Memory B cell (primary cell): ENCODE measurements at regions not wholly inside any gene's neighbourhood (a gene's known extent, or its start where the extent isn't known, plus 50 kb on each side); places are given as distances from the start of the nearest gene placed in this dataset.

Source experiments
- ATAC-seq: fragments of 150-1000 bp; cut with Tn5 transposase; 2 replicates; pipeline ENCODE4 v1.10.0; 2021; ENCODE audit warnings: low read depth, mild to moderate bottlenecking, moderate library complexity
- DNase-seq, 2 donors: peaks; one replicate each; pipeline ENCODE4 v3.0.0; 2022; ENCODE audit warnings: low spot score in 2 of 2
- H3K27ac Mint-ChIP-seq: one replicate; pipeline ENCODE4 v1.8.0; 2022; ENCODE audit warnings: mild to moderate bottlenecking, moderate library complexity, mixed read lengths
- H3K27me3 Mint-ChIP-seq: one replicate; pipeline ENCODE4 v1.8.0; 2022; ENCODE audit warnings: mixed read lengths
- H3K36me3 Mint-ChIP-seq: one replicate; pipeline ENCODE4 v1.8.0; 2022; ENCODE audit warnings: mild to moderate bottlenecking, mixed read lengths
- H3K4me1 Mint-ChIP-seq: one replicate; pipeline ENCODE4 v1.8.0; 2022; ENCODE audit warnings: mixed read lengths
- H3K4me3 Mint-ChIP-seq: one replicate; pipeline ENCODE4 v1.8.0; 2022; ENCODE audit warnings: mild to moderate bottlenecking, moderate library complexity, mixed read lengths
- H3K9me3 Mint-ChIP-seq: one replicate; pipeline ENCODE4 v1.8.0; 2022; ENCODE audit warnings: mixed read lengths

- Mint-ChIP-seq H3K27ac (no peak overlapping the region), H3K36me3 (no peaks in the 10 kb centered on the region), H3K27me3 (no peaks in the 10 kb centered on the region), H3K9me3 (peaks cover 2% of the 10 kb centered on the region), H3K4me3 (no peak overlapping the region), H3K4me1 (no peaks in the 10 kb centered on the region)
- DNase-seq (no peak), ATAC-seq (no peak)
Measured at GRCh38 chr11:97990162-97990920, 1030.4 kb upstream of the CNTN5 start.

- Mint-ChIP-seq H3K4me1 (no peaks in the 10 kb centered on the region), H3K9me3 (peaks cover 4% of the 10 kb centered on the region), H3K27ac (no peak overlapping the region), H3K4me3 (no peak overlapping the region), H3K36me3 (no peaks in the 10 kb centered on the region), H3K27me3 (no peaks in the 10 kb centered on the region)
- DNase-seq (no peak), ATAC-seq (no peak)
Measured at GRCh38 chr11:97993562-97993961, 1027.2 kb upstream of the CNTN5 start.

- H3K27me3 Mint-ChIP-seq = no peaks in the 10 kb centered on the region
- H3K4me1 Mint-ChIP-seq = no peaks in the 10 kb centered on the region
- no peaks in the 10 kb centered on the region for H3K36me3 Mint-ChIP-seq
- no peak overlapping the region for H3K27ac Mint-ChIP-seq
- no peak overlapping the region for H3K4me3 Mint-ChIP-seq
- H3K9me3 Mint-ChIP-seq = peaks cover 3% of the 10 kb centered on the region
- ATAC-seq (no peak), DNase-seq (no peak)
Measured at GRCh38 chr11:97995874-97996273, 1024.9 kb upstream of the CNTN5 start.

- DNase-seq (no peak), ATAC-seq (no peak)
- H3K27ac Mint-ChIP-seq = no peak overlapping the region
- no peaks in the 10 kb centered on the region for H3K4me1 Mint-ChIP-seq
- H3K36me3 Mint-ChIP-seq = no peaks in the 10 kb centered on the region
- H3K4me3 Mint-ChIP-seq = no peak overlapping the region
- peaks cover 4% of the 10 kb centered on the region for H3K9me3 Mint-ChIP-seq
- H3K27me3 Mint-ChIP-seq = no peaks in the 10 kb centered on the region
Measured at GRCh38 chr11:97996762-97997161, 1024.0 kb upstream of the CNTN5 start.

GRCh38 chr11:98003606-98004371 lies 1017.0 kb upstream of the CNTN5 start:
- no peaks in the 10 kb centered on the region for H3K36me3 Mint-ChIP-seq
- no peak for ATAC-seq
- H3K9me3 Mint-ChIP-seq = peaks cover 7% of the 10 kb centered on the region
- no peaks in the 10 kb centered on the region for H3K27me3 Mint-ChIP-seq
- DNase-seq = no peak
- H3K27ac Mint-ChIP-seq = no peak overlapping the region
- H3K4me3 Mint-ChIP-seq = no peak overlapping the region
- no peaks in the 10 kb centered on the region for H3K4me1 Mint-ChIP-seq

GRCh38 chr11:98007072-98007471 lies 1013.7 kb upstream of the CNTN5 start:
- Mint-ChIP-seq H3K27me3 (no peaks in the 10 kb centered on the region), H3K27ac (no peak overlapping the region), H3K9me3 (peaks cover 8% of the 10 kb centered on the region), H3K4me1 (no peaks in the 10 kb centered on the region), H3K36me3 (no peaks in the 10 kb centered on the region), H3K4me3 (no peak overlapping the region)
- ATAC-seq (no peak), DNase-seq (no peak)

GRCh38 chr11:98027652-98028051 lies 993.1 kb upstream of the CNTN5 start:
- ATAC-seq = no peak
- H3K27me3 Mint-ChIP-seq = no peaks in the 10 kb centered on the region
- peaks cover 2% of the 10 kb centered on the region for H3K9me3 Mint-ChIP-seq
- H3K27ac Mint-ChIP-seq = no peak overlapping the region
- no peaks in the 10 kb centered on the region for H3K36me3 Mint-ChIP-seq
- no peaks in the 10 kb centered on the region for H3K4me1 Mint-ChIP-seq
- no peak overlapping the region for H3K4me3 Mint-ChIP-seq
- DNase-seq = no peak

GRCh38 chr11:98029832-98030231 lies 990.9 kb upstream of the CNTN5 start:
- H3K4me3 Mint-ChIP-seq = no peak overlapping the region
- H3K27ac Mint-ChIP-seq = no peak overlapping the region
- H3K9me3 Mint-ChIP-seq = peaks cover 2% of the 10 kb centered on the region
- no peaks in the 10 kb centered on the region for H3K36me3 Mint-ChIP-seq
- no peaks in the 10 kb centered on the region for H3K27me3 Mint-ChIP-seq
- no peaks in the 10 kb centered on the region for H3K4me1 Mint-ChIP-seq
- ATAC-seq (no peak), DNase-seq (no peak)

GRCh38 chr11:98036810-98037209 lies 983.9 kb upstream of the CNTN5 start:
- DNase-seq (no peak), ATAC-seq (no peak)
- Mint-ChIP-seq H3K4me1 (no peaks in the 10 kb centered on the region), H3K27me3 (no peaks in the 10 kb centered on the region), H3K9me3 (peaks cover 6% of the 10 kb centered on the region), H3K27ac (no peak overlapping the region), H3K4me3 (no peak overlapping the region), H3K36me3 (no peaks in the 10 kb centered on the region)

- H3K36me3 Mint-ChIP-seq = no peaks in the 10 kb centered on the region
- H3K27ac Mint-ChIP-seq = no peak overlapping the region
- H3K27me3 Mint-ChIP-seq = no peaks in the 10 kb centered on the region
- peaks cover 4% of the 10 kb centered on the region for H3K9me3 Mint-ChIP-seq
- no peak for ATAC-seq
- no peak overlapping the region for H3K4me3 Mint-ChIP-seq
- no peaks in the 10 kb centered on the region for H3K4me1 Mint-ChIP-seq
- DNase-seq = no peak
Measured at GRCh38 chr11:98040061-98040808, 980.5 kb upstream of the CNTN5 start.

- peaks cover 2% of the 10 kb centered on the region for H3K9me3 Mint-ChIP-seq
- no peak for DNase-seq
- no peak overlapping the region for H3K4me3 Mint-ChIP-seq
- H3K4me1 Mint-ChIP-seq = no peaks in the 10 kb centered on the region
- no peak for ATAC-seq
- H3K27ac Mint-ChIP-seq = no peak overlapping the region
- H3K36me3 Mint-ChIP-seq = no peaks in the 10 kb centered on the region
- no peaks in the 10 kb centered on the region for H3K27me3 Mint-ChIP-seq
Measured at GRCh38 chr11:98047647-98048046, 973.1 kb upstream of the CNTN5 start.

- Mint-ChIP-seq H3K27me3 (no peaks in the 10 kb centered on the region), H3K4me3 (no peak overlapping the region), H3K9me3 (peaks cover 2% of the 10 kb centered on the region), H3K36me3 (no peaks in the 10 kb centered on the region), H3K27ac (no peak overlapping the region), H3K4me1 (no peaks in the 10 kb centered on the region)
- no peak for DNase-seq
- ATAC-seq = no peak
Measured at GRCh38 chr11:98053851-98054250, 966.9 kb upstream of the CNTN5 start.

GRCh38 chr11:98056945-98057344 lies 963.8 kb upstream of the CNTN5 start:
- ATAC-seq (no peak), DNase-seq (no peak)
- H3K4me3 Mint-ChIP-seq = no peak overlapping the region
- no peaks in the 10 kb centered on the region for H3K27me3 Mint-ChIP-seq
- peaks cover 2% of the 10 kb centered on the region for H3K9me3 Mint-ChIP-seq
- no peaks in the 10 kb centered on the region for H3K4me1 Mint-ChIP-seq
- H3K27ac Mint-ChIP-seq = no peak overlapping the region
- no peaks in the 10 kb centered on the region for H3K36me3 Mint-ChIP-seq

GRCh38 chr11:98059488-98059887 lies 961.3 kb upstream of the CNTN5 start:
- DNase-seq = no peak
- H3K9me3 Mint-ChIP-seq = peaks cover 4% of the 10 kb centered on the region
- no peaks in the 10 kb centered on the region for H3K36me3 Mint-ChIP-seq
- no peak for ATAC-seq
- no peaks in the 10 kb centered on the region for H3K4me1 Mint-ChIP-seq
- H3K27ac Mint-ChIP-seq = no peak overlapping the region
- no peak overlapping the region for H3K4me3 Mint-ChIP-seq
- no peaks in the 10 kb centered on the region for H3K27me3 Mint-ChIP-seq
